ENCODE measurements at regions not wholly inside any gene's neighbourhood (a gene's known extent, or its start where the extent isn't known, plus 50 kb on each side); places are given as distances from the start of the nearest gene placed in this dataset.

GRCh38 chr13:68850160-68850559 lies 1257.5 kb upstream of the ATXN8OS start:
- no peaks in the 10 kb centered on the region for H3K4me1 ChIP-seq (ENCODE audit: insufficient read depth, insufficient read length)
- H3K9ac ChIP-seq (ENCODE audit: insufficient read length, low read depth): no peak overlapping the region
- DNase-seq (ENCODE audit: low read depth, low spot score): no peak
- no peak overlapping the region for H3K4me3 ChIP-seq (ENCODE audit: insufficient read length, low read depth)
- H3K27me3 ChIP-seq (ENCODE audit: insufficient read depth, insufficient read length): no peaks in the 10 kb centered on the region
- H3K36me3 ChIP-seq (ENCODE audit: insufficient read depth, insufficient read length, low read length): no peaks in the 10 kb centered on the region
- TF ChIP-seq YY1 (IDR thresholded peaks at IDR 0.05; ENCODE audit: insufficient read depth, insufficient read length) (no peak), SUZ12 (IDR thresholded peaks at IDR 0.05; ENCODE audit: extremely low read depth, insufficient read depth, insufficient read length) (no peak), ZNF274 (IDR thresholded peaks at IDR 0.05; ENCODE audit: low read depth, low read length) (no peak)
- no peaks in the 10 kb centered on the region for H3K9me3 ChIP-seq (ENCODE audit: insufficient read depth, low read length)

DNA sequence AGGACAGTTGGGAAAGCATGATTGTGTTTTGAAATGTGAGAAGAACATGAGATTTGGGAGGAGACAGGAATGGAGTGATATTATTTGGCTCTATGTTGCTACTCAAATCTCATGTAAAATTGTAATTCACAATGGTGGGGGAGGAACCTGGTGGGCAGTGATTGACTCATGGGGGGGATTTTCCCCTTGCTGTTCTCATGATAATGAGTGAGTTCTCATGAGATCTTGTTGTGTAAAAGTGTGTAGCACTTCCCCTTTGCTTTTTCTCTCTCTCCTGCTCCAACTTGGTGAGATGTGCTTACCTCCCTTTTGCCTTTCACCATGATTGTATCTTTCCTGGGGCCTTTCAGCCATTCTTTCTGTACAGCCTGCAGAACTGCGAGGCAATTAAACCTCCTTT lies 1261.0 kb upstream of the ATXN8OS start:
- H3K9ac ChIP-seq (ENCODE audit: insufficient read length, low read depth): no peak overlapping the region
- H3K4me3 ChIP-seq (ENCODE audit: insufficient read length, low read depth): no peak overlapping the region
- TF ChIP-seq ZNF274 (IDR thresholded peaks at IDR 0.05; ENCODE audit: low read depth, low read length): no peak
- TF ChIP-seq YY1 (IDR thresholded peaks at IDR 0.05; ENCODE audit: insufficient read depth, insufficient read length): no peak
- no peak for TF ChIP-seq SUZ12 (IDR thresholded peaks at IDR 0.05; ENCODE audit: extremely low read depth, insufficient read depth, insufficient read length)
- no peak for DNase-seq (ENCODE audit: low read depth, low spot score)
- H3K4me1 ChIP-seq (ENCODE audit: insufficient read depth, insufficient read length): no peaks in the 10 kb centered on the region
- H3K9me3 ChIP-seq (ENCODE audit: insufficient read depth, low read length): no peaks in the 10 kb centered on the region
- H3K27me3 ChIP-seq (ENCODE audit: insufficient read depth, insufficient read length): no peaks in the 10 kb centered on the region
- H3K36me3 ChIP-seq (ENCODE audit: insufficient read depth, insufficient read length, low read length): no peaks in the 10 kb centered on the region

GRCh38 chr13:68834375-68834774 lies 1273.3 kb upstream of the ATXN8OS start:
- Histone ChIP-seq H3K27me3 (ENCODE audit: insufficient read depth, insufficient read length) (no peaks in the 10 kb centered on the region), H3K4me1 (ENCODE audit: insufficient read depth, insufficient read length) (no peaks in the 10 kb centered on the region), H3K9ac (ENCODE audit: insufficient read length, low read depth) (no peak overlapping the region), H3K9me3 (ENCODE audit: insufficient read depth, low read length) (no peaks in the 10 kb centered on the region), H3K36me3 (ENCODE audit: insufficient read depth, insufficient read length, low read length) (no peaks in the 10 kb centered on the region), H3K4me3 (ENCODE audit: insufficient read length, low read depth) (no peak overlapping the region)
- no peak for TF ChIP-seq YY1 (IDR thresholded peaks at IDR 0.05; ENCODE audit: insufficient read depth, insufficient read length)
- TF ChIP-seq SUZ12 (IDR thresholded peaks at IDR 0.05; ENCODE audit: extremely low read depth, insufficient read depth, insufficient read length): no peak
- TF ChIP-seq ZNF274 (IDR thresholded peaks at IDR 0.05; ENCODE audit: low read depth, low read length): no peak
- DNase-seq (ENCODE audit: low read depth, low spot score): no peak

GRCh38 chr13:68816715-68817114 lies 1290.9 kb upstream of the ATXN8OS start:
- Histone ChIP-seq H3K9me3 (ENCODE audit: insufficient read depth, low read length) (no peaks in the 10 kb centered on the region), H3K9ac (ENCODE audit: insufficient read length, low read depth) (no peak overlapping the region), H3K4me1 (ENCODE audit: insufficient read depth, insufficient read length) (no peaks in the 10 kb centered on the region), H3K4me3 (ENCODE audit: insufficient read length, low read depth) (no peak overlapping the region), H3K27me3 (ENCODE audit: insufficient read depth, insufficient read length) (no peaks in the 10 kb centered on the region), H3K36me3 (ENCODE audit: insufficient read depth, insufficient read length, low read length) (no peaks in the 10 kb centered on the region)
- no peak for DNase-seq (ENCODE audit: low read depth, low spot score)
- TF ChIP-seq ZNF274 (IDR thresholded peaks at IDR 0.05; ENCODE audit: low read depth, low read length) (no peak), SUZ12 (IDR thresholded peaks at IDR 0.05; ENCODE audit: extremely low read depth, insufficient read depth, insufficient read length) (no peak), YY1 (IDR thresholded peaks at IDR 0.05; ENCODE audit: insufficient read depth, insufficient read length) (no peak)

DNA sequence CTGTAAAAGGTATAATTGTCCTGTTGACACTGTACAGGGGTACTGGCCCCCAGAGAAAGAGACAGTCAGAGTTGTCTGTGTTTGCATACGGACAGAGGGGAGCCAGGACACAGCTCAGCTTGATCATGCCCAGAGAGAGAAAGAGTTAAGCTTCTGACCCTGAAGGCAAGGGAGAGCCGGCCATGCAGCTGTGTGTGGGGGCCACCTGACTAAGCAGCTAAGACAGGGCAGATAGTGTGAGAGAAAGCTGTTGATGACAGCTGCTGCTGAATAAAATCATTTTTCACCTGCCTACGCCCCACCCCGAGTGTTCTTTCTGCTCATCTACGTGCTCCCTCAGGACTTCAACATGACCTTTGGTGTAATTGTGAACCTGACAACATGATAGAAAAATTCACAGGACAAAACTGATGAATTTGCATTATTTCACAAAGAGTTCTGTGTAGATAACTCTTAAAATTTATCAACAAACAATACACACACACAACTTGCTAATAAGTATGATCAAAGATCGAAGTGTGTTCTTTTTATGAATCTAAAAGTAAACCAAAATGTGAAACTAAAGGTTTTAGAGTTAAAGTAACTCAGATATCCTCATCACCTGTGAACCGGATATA lies 1294.3 kb upstream of the ATXN8OS start:
- no peaks in the 10 kb centered on the region for H3K4me1 ChIP-seq (ENCODE audit: insufficient read depth, insufficient read length)
- no peaks in the 10 kb centered on the region for H3K9me3 ChIP-seq (ENCODE audit: insufficient read depth, low read length)
- no peak for DNase-seq (ENCODE audit: low read depth, low spot score)

GRCh38 chr13:68810660-68811059 lies 1297.0 kb upstream of the ATXN8OS start:
- no peak for DNase-seq (ENCODE audit: low read depth, low spot score)
- no peaks in the 10 kb centered on the region for H3K27me3 ChIP-seq (ENCODE audit: insufficient read depth, insufficient read length)
- H3K4me3 ChIP-seq (ENCODE audit: insufficient read length, low read depth): no peak overlapping the region

More for the DNA sequence above, 1294.3 kb upstream of the ATXN8OS start:
- H3K4me3 ChIP-seq (ENCODE audit: insufficient read length, low read depth): no peak overlapping the region
- H3K27me3 ChIP-seq (ENCODE audit: insufficient read depth, insufficient read length): no peaks in the 10 kb centered on the region
- TF ChIP-seq YY1 (IDR thresholded peaks at IDR 0.05; ENCODE audit: insufficient read depth, insufficient read length) (no peak), ZNF274 (IDR thresholded peaks at IDR 0.05; ENCODE audit: low read depth, low read length) (no peak), SUZ12 (IDR thresholded peaks at IDR 0.05; ENCODE audit: extremely low read depth, insufficient read depth, insufficient read length) (no peak)
- no peak overlapping the region for H3K9ac ChIP-seq (ENCODE audit: insufficient read length, low read depth)
- H3K36me3 ChIP-seq (ENCODE audit: insufficient read depth, insufficient read length, low read length): no peaks in the 10 kb centered on the region

DNA sequence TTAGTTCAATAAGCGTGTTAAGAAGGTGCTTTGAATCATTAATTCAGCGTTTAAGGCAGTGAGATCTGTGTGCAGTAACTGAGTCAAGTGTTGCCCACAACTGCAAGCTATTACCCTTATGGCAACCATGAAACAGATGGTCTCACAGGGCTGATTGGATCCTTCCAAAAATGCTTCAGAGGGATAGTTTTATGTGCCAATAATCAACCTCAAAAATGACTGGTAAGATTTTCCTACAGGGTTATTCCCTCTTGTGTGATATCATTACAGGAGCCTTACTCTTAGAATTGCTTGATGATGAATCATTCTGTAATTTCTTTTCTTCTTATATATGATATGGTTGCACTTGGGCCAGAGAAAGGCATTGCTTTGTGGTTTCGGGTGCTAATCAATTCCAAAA lies 1299.2 kb upstream of the ATXN8OS start:
- Histone ChIP-seq H3K9me3 (ENCODE audit: insufficient read depth, low read length) (no peaks in the 10 kb centered on the region), H3K9ac (ENCODE audit: insufficient read length, low read depth) (no peak overlapping the region), H3K4me3 (ENCODE audit: insufficient read length, low read depth) (no peak overlapping the region), H3K4me1 (ENCODE audit: insufficient read depth, insufficient read length) (no peaks in the 10 kb centered on the region), H3K36me3 (ENCODE audit: insufficient read depth, insufficient read length, low read length) (no peaks in the 10 kb centered on the region), H3K27me3 (ENCODE audit: insufficient read depth, insufficient read length) (no peaks in the 10 kb centered on the region)
- TF ChIP-seq YY1 (IDR thresholded peaks at IDR 0.05; ENCODE audit: insufficient read depth, insufficient read length): no peak
- TF ChIP-seq SUZ12 (IDR thresholded peaks at IDR 0.05; ENCODE audit: extremely low read depth, insufficient read depth, insufficient read length): no peak
- TF ChIP-seq ZNF274 (IDR thresholded peaks at IDR 0.05; ENCODE audit: low read depth, low read length): no peak
- no peak for DNase-seq (ENCODE audit: low read depth, low spot score)

More at GRCh38 chr13:68810660-68811059, 1297.0 kb upstream of the ATXN8OS start:
- Histone ChIP-seq H3K9me3 (ENCODE audit: insufficient read depth, low read length) (no peaks in the 10 kb centered on the region), H3K9ac (ENCODE audit: insufficient read length, low read depth) (no peak overlapping the region), H3K4me1 (ENCODE audit: insufficient read depth, insufficient read length) (no peaks in the 10 kb centered on the region), H3K36me3 (ENCODE audit: insufficient read depth, insufficient read length, low read length) (no peaks in the 10 kb centered on the region)
- TF ChIP-seq ZNF274 (IDR thresholded peaks at IDR 0.05; ENCODE audit: low read depth, low read length) (no peak), YY1 (IDR thresholded peaks at IDR 0.05; ENCODE audit: insufficient read depth, insufficient read length) (no peak)
